Lower lobe of right lung (tissue), 2 donors: ENCODE measurements at regions not wholly inside any gene's neighbourhood (a gene's known extent, or its start where the extent isn't known, plus 50 kb on each side); places are given as distances from the start of the nearest gene placed in this dataset.

ENCODE experiments used
- ATAC-seq, 2 donors: fragments of 200-7000 bp; cut with Tn5 transposase; one replicate each; pipeline ENCODE4 v1.9.1; 2020 to 2022; ENCODE audit warnings: mild to moderate bottlenecking in 2 of 2, moderate library complexity in 2 of 2
- DNase-seq: peaks from one replicate; pipeline ENCODE4 v3.0.0-alpha.2; 2020
- H3K27ac ChIP-seq: fragments of 200-600 bp; one replicate; pipeline ENCODE4 v1.8.0; 2022
- H3K27me3 ChIP-seq: fragments of 200-600 bp; one replicate; pipeline ENCODE4 v1.8.0; 2022; ENCODE audit warnings: low read depth
- H3K36me3 ChIP-seq: fragments of 200-600 bp; one replicate; pipeline ENCODE4 v1.8.0; 2022; ENCODE audit warnings: mild to moderate bottlenecking
- H3K4me1 ChIP-seq: fragments of 200-600 bp; one replicate; pipeline ENCODE4 v1.8.0; 2022
- H3K4me3 ChIP-seq: fragments of 200-600 bp; one replicate; pipeline ENCODE4 v1.8.0; 2022; ENCODE audit warnings: mild to moderate bottlenecking
- H3K9me3 ChIP-seq: fragments of 200-600 bp; one replicate; pipeline ENCODE4 v1.8.0; 2022
- intact Hi-C: fragments of 100-400 bp; cut with DNase I; formaldehyde crosslinking; loops from one replicate; pipeline ENCODE4 v1.11.0; 2022
- TF ChIP-seq, protein P1 (sequence below): fragments of 200-600 bp; IDR thresholded peaks from one replicate; pipeline ENCODE4 v1.8.0; 2022; ENCODE audit warnings: antibody characterized with exemption, mild to moderate bottlenecking
- donor health status: DM: no; HTN: yes; CAD: no; lungs with severe emphysema.

DNA sequence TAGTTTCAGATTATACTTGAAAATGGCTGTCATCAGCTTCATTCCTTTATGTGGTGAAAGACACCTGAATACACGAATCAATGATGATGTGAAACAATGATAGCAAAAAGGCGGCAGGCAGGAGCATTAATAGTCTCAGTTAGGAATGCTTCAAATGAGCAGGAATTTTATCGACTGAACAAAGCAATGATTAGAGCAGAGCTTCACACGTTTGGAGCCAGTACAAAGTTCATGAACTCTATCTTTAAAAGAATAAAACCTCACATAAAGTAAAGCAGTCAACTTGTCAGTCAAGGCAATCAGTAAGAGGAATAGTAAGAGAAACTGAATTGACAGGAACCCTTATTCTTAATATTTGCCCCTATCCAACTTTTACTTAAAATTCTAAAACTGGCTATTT, 78.4 kb upstream of the SERTAD2 start:
- TF ChIP-seq, protein P1, sequence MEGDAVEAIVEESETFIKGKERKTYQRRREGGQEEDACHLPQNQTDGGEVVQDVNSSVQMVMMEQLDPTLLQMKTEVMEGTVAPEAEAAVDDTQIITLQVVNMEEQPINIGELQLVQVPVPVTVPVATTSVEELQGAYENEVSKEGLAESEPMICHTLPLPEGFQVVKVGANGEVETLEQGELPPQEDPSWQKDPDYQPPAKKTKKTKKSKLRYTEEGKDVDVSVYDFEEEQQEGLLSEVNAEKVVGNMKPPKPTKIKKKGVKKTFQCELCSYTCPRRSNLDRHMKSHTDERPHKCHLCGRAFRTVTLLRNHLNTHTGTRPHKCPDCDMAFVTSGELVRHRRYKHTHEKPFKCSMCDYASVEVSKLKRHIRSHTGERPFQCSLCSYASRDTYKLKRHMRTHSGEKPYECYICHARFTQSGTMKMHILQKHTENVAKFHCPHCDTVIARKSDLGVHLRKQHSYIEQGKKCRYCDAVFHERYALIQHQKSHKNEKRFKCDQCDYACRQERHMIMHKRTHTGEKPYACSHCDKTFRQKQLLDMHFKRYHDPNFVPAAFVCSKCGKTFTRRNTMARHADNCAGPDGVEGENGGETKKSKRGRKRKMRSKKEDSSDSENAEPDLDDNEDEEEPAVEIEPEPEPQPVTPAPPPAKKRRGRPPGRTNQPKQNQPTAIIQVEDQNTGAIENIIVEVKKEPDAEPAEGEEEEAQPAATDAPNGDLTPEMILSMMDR = no peak
- H3K27ac ChIP-seq = peak overlapping the region; percentile 84
- H3K36me3 ChIP-seq = no peaks in the 10 kb centered on the region
- H3K9me3 ChIP-seq = no peaks in the 10 kb centered on the region
- peaks cover 28% of the 10 kb centered on the region for H3K4me1 ChIP-seq
- intact Hi-C loops = no loop called here
- ATAC-seq = no peak
- no peak overlapping the region for H3K4me3 ChIP-seq
- H3K27me3 ChIP-seq = no peaks in the 10 kb centered on the region
- no peak for DNase-seq

DNA sequence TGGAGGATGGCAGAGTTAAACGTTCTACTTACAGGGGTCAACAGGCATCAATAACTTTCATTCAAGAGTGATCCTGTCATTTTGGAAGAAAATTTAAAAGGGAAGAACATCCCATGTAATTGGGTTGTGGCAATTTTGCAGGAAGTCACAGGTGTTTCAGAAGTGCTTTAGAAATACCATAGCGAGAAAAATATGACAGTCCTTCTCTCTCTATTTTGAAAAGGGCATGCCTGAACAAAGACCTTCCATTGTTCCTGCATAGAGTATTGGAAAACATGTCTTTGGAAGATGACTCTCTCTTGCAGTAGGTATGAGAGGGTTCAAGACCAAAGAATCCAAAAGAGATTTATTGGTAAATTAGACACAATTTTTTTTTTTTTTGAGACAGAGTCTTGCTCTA, 81.8 kb upstream of the SERTAD2 start:
- TF ChIP-seq, protein P1 = no peak
- Histone ChIP-seq H3K27me3 (no peaks in the 10 kb centered on the region), H3K4me1 (peaks cover 7% of the 10 kb centered on the region), H3K36me3 (no peaks in the 10 kb centered on the region), H3K9me3 (no peaks in the 10 kb centered on the region), H3K4me3 (no peak overlapping the region), H3K27ac (no peak overlapping the region)
- ATAC-seq (no peak), DNase-seq (no peak)
- intact Hi-C loops = no loop called here

DNA sequence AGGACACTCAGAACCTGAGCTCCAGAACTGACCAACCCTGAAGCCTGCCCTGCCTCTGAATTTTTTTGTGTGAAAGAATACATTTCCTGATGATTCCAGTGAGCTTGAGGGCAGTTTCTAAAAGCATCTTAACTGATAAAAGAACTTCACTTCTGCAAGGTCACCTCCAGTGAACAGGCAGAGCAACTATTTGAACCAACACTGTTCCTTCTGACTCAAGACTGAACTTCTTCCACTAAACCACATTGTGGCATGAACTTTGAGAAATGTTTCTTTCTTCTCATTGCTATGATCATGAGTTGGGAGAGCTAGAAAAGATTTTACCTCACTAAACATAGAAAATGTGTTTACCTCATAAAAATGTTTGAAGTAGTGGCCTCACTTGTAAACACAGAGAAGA, 83.8 kb upstream of the SERTAD2 start:
- Histone ChIP-seq H3K4me3 (no peak overlapping the region), H3K4me1 (no peaks in the 10 kb centered on the region), H3K36me3 (no peaks in the 10 kb centered on the region), H3K27me3 (no peaks in the 10 kb centered on the region), H3K27ac (no peak overlapping the region), H3K9me3 (no peaks in the 10 kb centered on the region)
- DNase-seq (no peak), ATAC-seq (no peak)
- TF ChIP-seq, protein P1 = no peak
- intact Hi-C loops = no loop called here

DNA sequence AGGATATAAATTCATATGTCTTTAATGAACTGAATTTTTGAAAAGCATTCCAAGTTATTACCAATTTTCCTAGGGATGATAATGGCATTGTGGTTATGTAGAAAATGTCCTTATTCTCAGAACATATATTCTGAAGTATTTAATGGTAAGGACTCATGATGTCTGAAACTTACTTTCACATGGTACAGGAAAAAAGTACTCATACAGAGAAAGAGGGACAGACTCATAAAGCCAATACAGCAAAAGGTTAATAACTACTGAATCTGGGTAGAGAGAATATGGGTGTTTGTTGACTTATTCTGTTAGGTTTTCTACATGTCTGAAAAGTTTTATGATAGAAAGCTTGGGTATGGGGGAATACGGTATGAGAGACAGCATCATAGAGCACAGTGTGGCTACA, 84.3 kb upstream of the SERTAD2 start:
- DNase-seq = no peak
- Histone ChIP-seq H3K4me1 (no peaks in the 10 kb centered on the region), H3K9me3 (no peaks in the 10 kb centered on the region), H3K27me3 (no peaks in the 10 kb centered on the region), H3K36me3 (no peaks in the 10 kb centered on the region), H3K4me3 (no peak overlapping the region), H3K27ac (no peak overlapping the region)
- no peak for ATAC-seq
- intact Hi-C loops = no loop called here
- TF ChIP-seq, protein P1 = no peak

DNA sequence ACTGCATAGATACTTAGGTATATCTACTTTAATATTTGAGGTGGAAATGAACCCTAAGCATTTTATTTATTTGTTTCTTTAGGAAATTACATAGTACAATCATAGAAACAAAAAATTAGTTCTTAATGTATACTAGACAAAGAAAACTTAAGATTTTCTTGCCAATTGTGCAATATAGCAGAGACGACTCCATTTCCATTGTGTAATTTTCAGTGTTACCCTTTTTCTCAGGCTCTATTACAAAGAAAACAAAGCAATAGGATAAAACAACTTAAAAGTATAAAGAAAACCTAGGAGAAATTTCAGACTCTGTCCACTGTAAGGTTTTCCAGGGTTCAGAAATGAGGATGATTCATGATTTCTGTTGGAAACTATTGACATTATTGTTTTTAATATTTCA, 89.0 kb upstream of the SERTAD2 start:
- intact Hi-C loops = no loop called here
- Histone ChIP-seq H3K27ac (no peak overlapping the region), H3K4me3 (no peak overlapping the region), H3K9me3 (no peaks in the 10 kb centered on the region), H3K36me3 (no peaks in the 10 kb centered on the region), H3K27me3 (no peaks in the 10 kb centered on the region), H3K4me1 (peaks cover 4% of the 10 kb centered on the region)
- no peak for ATAC-seq
- TF ChIP-seq, protein P1 = no peak
- DNase-seq = no peak

DNA sequence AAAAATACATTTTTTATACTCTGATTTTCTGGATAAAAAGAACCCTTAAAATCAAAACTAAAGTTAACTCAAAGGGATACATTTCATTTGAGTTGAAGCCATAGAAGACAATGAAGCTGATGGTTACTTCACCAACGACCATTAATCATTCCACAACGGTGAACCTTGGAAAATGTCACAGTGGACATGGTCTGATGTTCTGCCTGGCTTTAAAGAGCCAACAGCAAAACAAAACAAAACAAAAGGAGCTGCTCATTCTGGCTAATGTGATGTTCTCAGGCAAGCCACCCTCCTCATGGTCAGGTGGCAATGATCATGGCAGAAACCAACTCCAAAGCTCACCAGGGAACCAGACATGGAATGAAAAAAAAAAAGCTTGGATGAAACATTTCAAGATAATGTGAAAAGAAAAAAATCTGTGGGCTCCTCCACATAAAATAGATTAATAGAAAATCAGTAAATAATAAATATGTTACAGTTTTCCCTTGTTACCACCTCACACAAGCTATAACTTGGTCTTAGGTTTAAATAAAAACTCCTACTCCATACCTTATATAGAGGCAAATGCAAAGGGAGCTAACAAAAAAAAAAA, 90.1 kb upstream of the SERTAD2 start:
- Histone ChIP-seq H3K4me1 (peaks cover 4% of the 10 kb centered on the region), H3K36me3 (no peaks in the 10 kb centered on the region), H3K4me3 (no peak overlapping the region), H3K9me3 (no peaks in the 10 kb centered on the region), H3K27ac (no peak overlapping the region), H3K27me3 (no peaks in the 10 kb centered on the region)
- no peak for ATAC-seq
- no peak for DNase-seq
- TF ChIP-seq, protein P1 = no peak
- intact Hi-C loops = no loop called here
